Fibroblast of peridontal ligament (primary cell): ENCODE measurements at regions not wholly inside any gene's neighbourhood (a gene's known extent, or its start where the extent isn't known, plus 50 kb on each side); places are given as distances from the start of the nearest gene placed in this dataset.

Experiments used
- DNase-seq: peaks from one replicate; pipeline ENCODE4 v3.0.0-alpha.2; 2010; ENCODE audit errors: extremely low read depth

- no peak for DNase-seq
Measured at GRCh38 chr5:165781738-165782137, 2276.3 kb downstream of the MAT2B start.

GRCh38 chr5:165783024-165783423 is 2277.6 kb downstream of the MAT2B start:
- no peak for DNase-seq

DNA sequence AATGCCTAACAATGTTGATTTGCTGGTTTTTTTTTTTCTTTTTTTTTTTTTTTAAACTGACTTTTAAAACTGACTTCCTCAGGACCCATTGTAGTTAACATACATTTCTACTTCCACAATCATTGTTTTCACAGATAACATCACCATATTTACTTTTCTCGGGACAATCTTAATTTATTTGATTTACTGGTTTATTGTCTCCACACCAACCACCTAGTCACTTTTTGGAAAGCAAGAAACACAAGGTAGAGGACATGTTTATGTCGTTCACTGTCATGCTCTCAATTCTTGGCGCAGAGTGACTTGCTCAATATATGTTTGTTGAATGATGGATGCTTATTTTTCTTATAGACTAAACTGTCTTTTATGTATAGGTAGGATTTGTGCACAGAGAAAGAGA is 2280.7 kb downstream of the MAT2B start:
- DNase-seq: no peak

GRCh38 chr5:165795073-165795472 is 2289.7 kb downstream of the MAT2B start:
- no peak for DNase-seq

GRCh38 chr5:165805756-165806155 is 2300.3 kb downstream of the MAT2B start:
- DNase-seq: no peak

DNA sequence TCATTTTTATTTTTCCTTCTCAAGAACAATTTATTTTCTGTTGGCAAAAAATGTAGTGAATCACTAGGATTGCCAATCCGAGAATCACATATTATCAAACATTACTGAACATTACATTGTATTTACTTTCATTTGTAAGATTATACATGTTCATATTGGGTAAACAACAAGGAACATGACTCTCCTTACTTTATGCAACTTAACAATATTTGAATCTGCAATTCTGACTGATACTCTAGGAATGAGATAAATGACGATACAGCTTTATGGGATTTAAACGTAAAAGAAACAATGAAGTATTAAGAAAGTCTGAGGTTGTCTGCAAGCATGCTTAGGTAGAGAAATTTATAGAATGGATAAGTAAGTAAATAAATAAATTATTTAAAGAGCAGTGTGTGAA is 2302.9 kb downstream of the MAT2B start:
- DNase-seq: no peak

- no peak for DNase-seq
Measured at GRCh38 chr5:165809914-165810313, 2304.5 kb downstream of the MAT2B start.

GRCh38 chr5:165829504-165829903 is 2324.1 kb downstream of the MAT2B start:
- no peak for DNase-seq

- DNase-seq: no peak
Measured at GRCh38 chr5:165834891-165835290, 2329.5 kb downstream of the MAT2B start.

GRCh38 chr5:165836046-165836445 is 2330.6 kb downstream of the MAT2B start:
- no peak for DNase-seq

GRCh38 chr5:165837286-165837685 is 2331.9 kb downstream of the MAT2B start:
- no peak for DNase-seq

GRCh38 chr5:165844571-165844970 is 2339.2 kb downstream of the MAT2B start:
- no peak for DNase-seq

DNA sequence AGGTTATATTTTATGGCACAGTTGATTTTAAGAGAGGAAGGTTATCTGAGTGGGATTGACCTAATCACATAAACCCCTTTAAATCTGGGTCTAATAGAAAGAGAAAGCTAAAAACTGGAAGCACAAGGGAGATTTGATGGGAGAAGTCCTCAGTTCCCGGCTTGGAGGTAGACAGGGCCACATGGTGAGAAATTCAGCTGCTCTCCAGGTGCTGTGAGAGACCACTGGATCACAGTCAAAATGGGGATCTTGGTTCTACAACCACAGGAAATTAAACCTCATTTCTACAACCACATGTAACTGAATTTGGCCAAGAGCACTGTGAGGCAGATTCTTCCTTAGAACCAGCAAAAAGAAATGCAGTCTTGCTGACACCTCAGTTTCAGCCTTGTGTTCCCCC is 2352.7 kb downstream of the MAT2B start:
- DNase-seq: no peak

DNA sequence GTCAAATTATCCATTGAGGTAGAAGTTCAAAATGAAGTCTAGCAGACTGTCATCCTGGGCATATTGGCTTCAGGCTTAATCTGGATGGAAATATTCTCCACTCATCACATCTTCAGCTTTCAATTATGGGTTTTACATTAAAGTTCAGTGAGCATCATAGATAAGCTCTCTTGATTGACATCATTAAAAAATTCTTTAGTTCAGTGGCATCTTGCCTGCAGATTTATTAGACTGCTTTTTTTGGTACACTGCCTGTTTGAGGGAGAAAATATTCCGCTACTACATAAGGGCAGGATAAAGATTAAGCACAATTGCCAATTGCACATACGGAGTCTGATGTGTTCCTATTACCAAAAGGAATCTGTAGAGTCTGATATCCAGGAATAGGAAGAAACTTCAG is 2353.8 kb downstream of the MAT2B start:
- DNase-seq: no peak

GRCh38 chr5:165863239-165863638 is 2357.8 kb downstream of the MAT2B start:
- DNase-seq: no peak

GRCh38 chr5:165871291-165871690 is 2365.9 kb downstream of the MAT2B start:
- no peak for DNase-seq

- no peak for DNase-seq
Measured at GRCh38 chr5:165874851-165875250, 2369.4 kb downstream of the MAT2B start.

- DNase-seq: no peak
Measured at GRCh38 chr5:165876538-165876937, 2371.1 kb downstream of the MAT2B start.

DNA sequence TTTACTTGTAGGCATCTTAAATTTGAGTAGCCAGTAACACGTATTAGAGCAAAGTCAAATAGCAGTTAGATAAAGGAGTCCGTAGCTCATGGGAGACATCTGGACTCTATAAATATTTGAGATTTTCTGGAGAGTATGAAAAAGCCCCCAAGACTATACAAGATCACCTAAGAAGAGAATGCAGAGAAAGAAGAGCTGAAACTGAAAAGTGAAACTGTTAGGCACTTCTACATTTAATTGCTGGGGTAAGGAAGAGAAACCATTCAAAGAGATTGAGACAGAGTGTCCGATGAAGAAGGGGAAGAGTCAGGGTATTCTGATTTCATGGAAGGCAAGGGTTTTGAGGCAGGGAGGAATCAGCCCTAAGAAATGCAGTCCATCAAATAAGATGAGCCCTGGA is 2372.1 kb downstream of the MAT2B start:
- DNase-seq: no peak

DNA sequence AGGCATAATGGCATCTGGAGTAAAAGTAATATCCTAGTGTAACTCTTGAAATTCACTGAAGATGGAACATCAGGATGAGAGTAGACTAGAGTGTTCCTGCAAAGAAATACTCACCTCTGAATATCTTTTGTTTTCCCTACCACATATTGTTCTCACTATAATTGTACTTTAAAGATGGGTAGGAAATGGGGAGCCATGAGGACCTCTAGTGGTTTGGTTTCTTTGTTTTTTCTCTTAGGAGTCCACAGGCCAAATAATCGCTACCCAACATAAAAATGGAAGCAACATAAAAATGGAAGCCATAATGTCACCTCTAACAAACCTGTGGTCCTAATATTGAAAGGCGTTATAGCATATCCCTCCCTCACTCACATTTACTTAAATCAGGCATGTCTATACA is 2375.8 kb downstream of the MAT2B start:
- no peak for DNase-seq

DNA sequence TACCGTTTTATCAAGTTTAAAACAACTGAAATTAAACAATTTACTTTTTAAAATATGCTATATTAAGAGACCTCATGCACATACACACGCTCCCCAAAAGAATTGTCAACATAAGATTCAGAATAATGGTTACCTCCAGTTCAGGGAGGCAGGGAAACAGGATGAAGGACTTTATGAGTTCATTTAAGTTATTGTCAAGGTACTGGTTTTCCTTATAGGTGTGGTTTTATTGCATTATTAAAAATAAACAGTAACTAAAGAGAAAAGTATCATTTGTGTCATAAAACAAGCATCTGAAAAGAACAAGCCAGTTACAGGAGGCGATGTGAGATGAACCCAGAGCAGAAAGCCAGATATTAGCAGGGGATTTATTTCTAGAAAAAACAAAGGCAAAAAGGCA is 2376.7 kb downstream of the MAT2B start:
- DNase-seq: no peak

GRCh38 chr5:165885623-165886350 is 2380.4 kb downstream of the MAT2B start:
- no peak for DNase-seq

GRCh38 chr5:165887147-165887546 is 2381.7 kb downstream of the MAT2B start:
- no peak for DNase-seq

- DNase-seq: no peak
Measured at GRCh38 chr5:165892383-165892782, 2387.0 kb downstream of the MAT2B start.
